ENCODE measurements at regions not wholly inside any gene's neighbourhood (a gene's known extent, or its start where the extent isn't known, plus 50 kb on each side); places are given as distances from the start of the nearest gene placed in this dataset.

DNA sequence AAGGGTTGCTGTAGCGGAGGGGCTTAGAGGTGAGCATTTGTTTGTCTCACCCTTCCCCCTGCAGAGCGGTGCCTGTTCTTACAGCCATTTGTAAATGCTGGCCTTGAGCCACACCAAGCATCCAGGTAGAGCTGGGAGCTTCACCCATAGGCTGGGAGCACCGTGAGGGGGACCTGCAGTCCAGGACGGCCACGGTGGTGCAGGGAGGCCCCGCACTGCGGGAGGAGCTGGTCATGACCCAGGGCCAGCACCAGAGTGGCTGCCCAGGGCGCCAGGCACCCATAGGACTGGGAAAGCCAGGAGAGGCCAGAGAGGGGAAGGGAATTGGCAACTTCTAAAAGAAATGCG lies 197.3 kb upstream of the ADAMTS16 start:
- Histone ChIP-seq H3K9me3 (no peaks in the 10 kb centered on the region), H3K4me1 (no peaks in the 10 kb centered on the region), H3K27ac (no peak overlapping the region), H3K4me2 (no peak overlapping the region), H3K4me3 (no peak overlapping the region)
- DNase-seq (ENCODE audit: low read depth in 1 of 2, low spot score in 1 of 2), result no peak
- no peak for FAIRE-seq
- peak in 1 of 2 experiments; percentile 22; a peak in 2 of 6 replicates for ATAC-seq
- 50% methylated on average over 8 of the region's 9 CpGs for WGBS (ENCODE audit: missing lambda C conversion rate)
- TF ChIP-seq JUNB (IDR thresholded peaks at IDR 0.05), result no peak
- no peak for TF ChIP-seq ELK1 (IDR thresholded peaks at IDR 0.05; ENCODE audit: low read depth, low read length)
- no peak for TF ChIP-seq GATA3 (IDR thresholded peaks at IDR 0.05; ENCODE audit: borderline replicate concordance)
- TF ChIP-seq KDM1A (IDR thresholded peaks at IDR 0.05; ENCODE audit: low read depth), result no peak
- no peak for TF ChIP-seq MAZ (IDR thresholded peaks at IDR 0.05; ENCODE audit: borderline replicate concordance, low read depth, low read length)
- CTCF ChIA-PET, result interaction anchor here (0.7 to 3.9 kb wide), 6 partner anchors 14 to 476 kb away, joined by 3 to 21 read pairs (median 4); no protein-coding TSS in a partner anchor
- POLR2A ChIA-PET, result no interaction called here

GRCh38 chr5:4945296-4945695 lies 194.8 kb upstream of the ADAMTS16 start:
- H3K4me3 ChIP-seq, result no peak overlapping the region
- ChIA-PET CTCF (no interaction called here), POLR2A (no interaction called here)
- no peak overlapping the region for H3K27ac ChIP-seq
- FAIRE-seq (no peak), DNase-seq (ENCODE audit: low read depth in 1 of 2, low spot score in 1 of 2) (no peak), ATAC-seq (no peak)
- no peaks in the 10 kb centered on the region for H3K4me1 ChIP-seq
- H3K9me3 ChIP-seq, result no peaks in the 10 kb centered on the region
- H3K4me2 ChIP-seq, result no peak overlapping the region
- whole genome bisulfite sequencing (ENCODE audit: missing lambda C conversion rate), result 45% methylated on average over 7 of the region's 7 CpGs
- TF ChIP-seq CBX8 (IDR thresholded peaks at IDR 0.05), result no peak
- TF ChIP-seq HOXB13 (CRISPR knock-in tag; IDR thresholded peaks at IDR 0.05; ENCODE audit: low read depth), result no peak
- TF ChIP-seq TP53 (CRISPR knock-in tag; IDR thresholded peaks at IDR 0.05), result no peak
- TF ChIP-seq, protein P1, sequence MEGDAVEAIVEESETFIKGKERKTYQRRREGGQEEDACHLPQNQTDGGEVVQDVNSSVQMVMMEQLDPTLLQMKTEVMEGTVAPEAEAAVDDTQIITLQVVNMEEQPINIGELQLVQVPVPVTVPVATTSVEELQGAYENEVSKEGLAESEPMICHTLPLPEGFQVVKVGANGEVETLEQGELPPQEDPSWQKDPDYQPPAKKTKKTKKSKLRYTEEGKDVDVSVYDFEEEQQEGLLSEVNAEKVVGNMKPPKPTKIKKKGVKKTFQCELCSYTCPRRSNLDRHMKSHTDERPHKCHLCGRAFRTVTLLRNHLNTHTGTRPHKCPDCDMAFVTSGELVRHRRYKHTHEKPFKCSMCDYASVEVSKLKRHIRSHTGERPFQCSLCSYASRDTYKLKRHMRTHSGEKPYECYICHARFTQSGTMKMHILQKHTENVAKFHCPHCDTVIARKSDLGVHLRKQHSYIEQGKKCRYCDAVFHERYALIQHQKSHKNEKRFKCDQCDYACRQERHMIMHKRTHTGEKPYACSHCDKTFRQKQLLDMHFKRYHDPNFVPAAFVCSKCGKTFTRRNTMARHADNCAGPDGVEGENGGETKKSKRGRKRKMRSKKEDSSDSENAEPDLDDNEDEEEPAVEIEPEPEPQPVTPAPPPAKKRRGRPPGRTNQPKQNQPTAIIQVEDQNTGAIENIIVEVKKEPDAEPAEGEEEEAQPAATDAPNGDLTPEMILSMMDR (IDR thresholded peaks at IDR 0.05), result no peak
- TF ChIP-seq NPAS2 (CRISPR knock-in tag; IDR thresholded peaks at IDR 0.05; ENCODE audit: borderline replicate concordance), result no peak
- no peak for TF ChIP-seq BHLHE40 (IDR thresholded peaks at IDR 0.05; ENCODE audit: low read depth, low read length)
- no peak for TF ChIP-seq MYC (IDR thresholded peaks at IDR 0.05; ENCODE audit: borderline replicate concordance, low read length)
- TF ChIP-seq, protein P2, sequence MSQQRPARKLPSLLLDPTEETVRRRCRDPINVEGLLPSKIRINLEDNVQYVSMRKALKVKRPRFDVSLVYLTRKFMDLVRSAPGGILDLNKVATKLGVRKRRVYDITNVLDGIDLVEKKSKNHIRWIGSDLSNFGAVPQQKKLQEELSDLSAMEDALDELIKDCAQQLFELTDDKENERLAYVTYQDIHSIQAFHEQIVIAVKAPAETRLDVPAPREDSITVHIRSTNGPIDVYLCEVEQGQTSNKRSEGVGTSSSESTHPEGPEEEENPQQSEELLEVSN (IDR thresholded peaks at IDR 0.05; ENCODE audit: borderline replicate concordance, low read depth), result no peak
- TF ChIP-seq NFE2L2 (conservative IDR thresholded peaks at IDR 0.05; ENCODE audit: low read length), result no peak
- TF ChIP-seq KDM1A (IDR thresholded peaks at IDR 0.05; ENCODE audit: low read depth), result no peak
- TF ChIP-seq PHF8 (IDR thresholded peaks at IDR 0.05; ENCODE audit: borderline replicate concordance, low read depth), result no peak
- no peak for TF ChIP-seq NR3C1 (IDR thresholded peaks at IDR 0.05)
- no peak for TF ChIP-seq FOSL2 (IDR thresholded peaks at IDR 0.05)
- no peak for TF ChIP-seq FOSL2 (CRISPR knock-in tag; IDR thresholded peaks at IDR 0.05)
- no peak for TF ChIP-seq ZNF302 (CRISPR knock-in tag; IDR thresholded peaks at IDR 0.05)
- no peak for TF ChIP-seq SREBF2 (IDR thresholded peaks at IDR 0.05)
- TF ChIP-seq HOXB5 (CRISPR knock-in tag; IDR thresholded peaks at IDR 0.05), result no peak
- TF ChIP-seq CHD4 (IDR thresholded peaks at IDR 0.05; ENCODE audit: borderline replicate concordance), result no peak
- TF ChIP-seq, protein P3, sequence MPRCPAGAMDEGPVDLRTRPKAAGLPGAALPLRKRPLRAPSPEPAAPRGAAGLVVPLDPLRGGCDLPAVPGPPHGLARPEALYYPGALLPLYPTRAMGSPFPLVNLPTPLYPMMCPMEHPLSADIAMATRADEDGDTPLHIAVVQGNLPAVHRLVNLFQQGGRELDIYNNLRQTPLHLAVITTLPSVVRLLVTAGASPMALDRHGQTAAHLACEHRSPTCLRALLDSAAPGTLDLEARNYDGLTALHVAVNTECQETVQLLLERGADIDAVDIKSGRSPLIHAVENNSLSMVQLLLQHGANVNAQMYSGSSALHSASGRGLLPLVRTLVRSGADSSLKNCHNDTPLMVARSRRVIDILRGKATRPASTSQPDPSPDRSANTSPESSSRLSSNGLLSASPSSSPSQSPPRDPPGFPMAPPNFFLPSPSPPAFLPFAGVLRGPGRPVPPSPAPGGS (IDR thresholded peaks at IDR 0.05), result no peak
- no peak for TF ChIP-seq ELK1 (IDR thresholded peaks at IDR 0.05; ENCODE audit: low read depth, low read length)
